Fibroblast of skin of right biceps (primary cell): ENCODE measurements at regions not wholly inside any gene's neighbourhood (a gene's known extent, or its start where the extent isn't known, plus 50 kb on each side); places are given as distances from the start of the nearest gene placed in this dataset.
"Not testable (repeated sequence)": the region's sequence is repeated elsewhere in the genome, so short reads cannot be mapped to it uniquely, and the experiment has no call there.

Experiments used
- DNase-seq: peaks from one replicate; pipeline ENCODE4 v3.0.0-alpha.2; 2013

GRCh38 chr5:112576298-112576925 is 157.3 kb upstream of the EPB41L4A start:
- no peak for DNase-seq

- DNase-seq = peak; percentile 17
Measured at GRCh38 chr5:112579599-112580170, 158.0 kb upstream of the APC start.

- DNase-seq = no peak
Measured at GRCh38 chr5:112581811-112582320, 155.8 kb upstream of the APC start.

- no peak for DNase-seq
Measured at GRCh38 chr5:112583166-112583565, 154.5 kb upstream of the APC start.

GRCh38 chr5:112584781-112585180 is 152.9 kb upstream of the APC start:
- DNase-seq = no peak

- DNase-seq = no peak
Measured at GRCh38 chr5:112586596-112587062, 151.1 kb upstream of the APC start.

- DNase-seq = not testable (repeated sequence)
Measured at GRCh38 chr5:112590858-112591257, 146.8 kb upstream of the APC start.

GRCh38 chr5:112594095-112594850 is 143.4 kb upstream of the APC start:
- DNase-seq = peak; percentile 6

GRCh38 chr5:112594941-112595340 is 142.7 kb upstream of the APC start:
- DNase-seq = no peak

GRCh38 chr5:112597831-112598230 is 139.9 kb upstream of the APC start:
- DNase-seq = no peak

- not testable (repeated sequence) for DNase-seq
Measured at GRCh38 chr5:112600510-112600909, 137.2 kb upstream of the APC start.

- DNase-seq = no peak
Measured at GRCh38 chr5:112604732-112605630, 132.7 kb upstream of the APC start.

GRCh38 chr5:112608975-112609374 is 128.7 kb upstream of the APC start:
- no peak for DNase-seq

- DNase-seq = no peak
Measured at GRCh38 chr5:112612663-112613062, 125.0 kb upstream of the APC start.

GRCh38 chr5:112614285-112614684 is 123.4 kb upstream of the APC start:
- DNase-seq = no peak

GRCh38 chr5:112614986-112615385 is 122.7 kb upstream of the APC start:
- peak; percentile 14 for DNase-seq

GRCh38 chr5:112616812-112617547 is 120.7 kb upstream of the APC start:
- DNase-seq = peak; percentile 26

GRCh38 chr5:112625246-112625645 is 112.4 kb upstream of the APC start:
- DNase-seq = no peak

- no peak for DNase-seq
Measured at GRCh38 chr5:112625689-112626438, 111.8 kb upstream of the APC start.

GRCh38 chr5:112626715-112627114 is 111.0 kb upstream of the APC start:
- DNase-seq = no peak
